ENCODE measurements at regions not wholly inside any gene's neighbourhood (a gene's known extent, or its start where the extent isn't known, plus 50 kb on each side); places are given as distances from the start of the nearest gene placed in this dataset.

GRCh38 chr10:10196701-10197100, 821.0 kb upstream of the CELF2 start:
- CTCF ChIA-PET, result no interaction called here
- POLR2A ChIA-PET (ENCODE audit: low non-redundant PET), result no interaction called here
- no peak for DNase-seq (ENCODE audit: low spot score)
- TF ChIP-seq, protein P1, sequence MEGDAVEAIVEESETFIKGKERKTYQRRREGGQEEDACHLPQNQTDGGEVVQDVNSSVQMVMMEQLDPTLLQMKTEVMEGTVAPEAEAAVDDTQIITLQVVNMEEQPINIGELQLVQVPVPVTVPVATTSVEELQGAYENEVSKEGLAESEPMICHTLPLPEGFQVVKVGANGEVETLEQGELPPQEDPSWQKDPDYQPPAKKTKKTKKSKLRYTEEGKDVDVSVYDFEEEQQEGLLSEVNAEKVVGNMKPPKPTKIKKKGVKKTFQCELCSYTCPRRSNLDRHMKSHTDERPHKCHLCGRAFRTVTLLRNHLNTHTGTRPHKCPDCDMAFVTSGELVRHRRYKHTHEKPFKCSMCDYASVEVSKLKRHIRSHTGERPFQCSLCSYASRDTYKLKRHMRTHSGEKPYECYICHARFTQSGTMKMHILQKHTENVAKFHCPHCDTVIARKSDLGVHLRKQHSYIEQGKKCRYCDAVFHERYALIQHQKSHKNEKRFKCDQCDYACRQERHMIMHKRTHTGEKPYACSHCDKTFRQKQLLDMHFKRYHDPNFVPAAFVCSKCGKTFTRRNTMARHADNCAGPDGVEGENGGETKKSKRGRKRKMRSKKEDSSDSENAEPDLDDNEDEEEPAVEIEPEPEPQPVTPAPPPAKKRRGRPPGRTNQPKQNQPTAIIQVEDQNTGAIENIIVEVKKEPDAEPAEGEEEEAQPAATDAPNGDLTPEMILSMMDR (conservative IDR thresholded peaks at IDR 0.05; ENCODE audit: low read depth), result no peak
- H3K27ac ChIP-seq, result no peak overlapping the region

DNA sequence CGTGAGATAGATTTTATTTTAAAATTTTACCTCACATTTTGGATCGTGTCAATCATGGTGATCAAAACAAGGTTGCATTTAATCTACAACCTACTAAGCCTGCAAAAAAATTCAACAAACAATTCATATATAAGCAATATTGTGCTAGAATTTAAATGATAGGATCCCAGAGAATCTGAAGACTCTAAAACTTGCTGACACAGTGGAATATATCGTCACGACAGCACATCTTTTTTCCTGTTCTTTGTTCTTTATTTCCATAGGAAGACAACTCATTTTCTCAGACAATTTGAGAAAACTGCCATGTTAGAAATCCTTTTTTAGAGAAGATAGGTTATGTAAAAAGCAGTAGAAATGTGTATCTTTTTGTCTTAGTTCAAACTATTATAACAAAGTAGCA, 820.2 kb upstream of the CELF2 start:
- POLR2A ChIA-PET (ENCODE audit: low non-redundant PET), result no interaction called here
- CTCF ChIA-PET, result no interaction called here

GRCh38 chr10:10198363-10198762, 819.3 kb upstream of the CELF2 start:
- H3K27ac ChIP-seq, result no peak overlapping the region
- no peak for DNase-seq (ENCODE audit: low spot score)
- CTCF ChIA-PET, result interaction anchor here (0.5 to 0.6 kb wide), 2 partner anchors 31 to 300 kb away, joined by 3 to 4 read pairs; no protein-coding TSS in a partner anchor
- POLR2A ChIA-PET (ENCODE audit: low non-redundant PET), result no interaction called here
- TF ChIP-seq, protein P1 (conservative IDR thresholded peaks at IDR 0.05; ENCODE audit: low read depth), result no peak

More for the DNA sequence above, 820.2 kb upstream of the CELF2 start:
- DNase-seq (ENCODE audit: low spot score), result no peak
- TF ChIP-seq, protein P1 (conservative IDR thresholded peaks at IDR 0.05; ENCODE audit: low read depth), result no peak
- H3K27ac ChIP-seq, result no peak overlapping the region

DNA sequence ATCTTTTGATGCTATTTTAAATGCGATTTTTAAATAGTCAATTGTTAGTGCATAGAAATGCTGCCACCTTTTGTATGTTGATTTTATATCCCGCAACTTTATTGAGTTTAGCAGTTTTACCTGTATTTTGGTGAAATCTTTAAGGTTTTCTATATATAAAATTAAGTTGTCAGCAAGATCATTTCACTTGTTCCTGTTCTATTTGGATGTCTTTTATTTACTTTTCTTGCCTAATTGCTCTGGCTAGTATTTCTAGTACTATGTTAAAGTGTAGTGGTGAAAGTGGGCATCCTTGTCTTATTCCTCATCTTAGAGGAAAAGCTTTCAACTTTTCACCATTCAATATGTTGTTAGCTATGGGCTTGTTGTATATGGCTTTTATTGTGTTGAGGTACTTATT, 813.3 kb upstream of the CELF2 start:
- TF ChIP-seq, protein P1 (conservative IDR thresholded peaks at IDR 0.05; ENCODE audit: low read depth), result no peak
- POLR2A ChIA-PET (ENCODE audit: low non-redundant PET), result no interaction called here
- H3K27ac ChIP-seq, result no peak overlapping the region
- CTCF ChIA-PET, result no interaction called here
- no peak for DNase-seq (ENCODE audit: low spot score)

DNA sequence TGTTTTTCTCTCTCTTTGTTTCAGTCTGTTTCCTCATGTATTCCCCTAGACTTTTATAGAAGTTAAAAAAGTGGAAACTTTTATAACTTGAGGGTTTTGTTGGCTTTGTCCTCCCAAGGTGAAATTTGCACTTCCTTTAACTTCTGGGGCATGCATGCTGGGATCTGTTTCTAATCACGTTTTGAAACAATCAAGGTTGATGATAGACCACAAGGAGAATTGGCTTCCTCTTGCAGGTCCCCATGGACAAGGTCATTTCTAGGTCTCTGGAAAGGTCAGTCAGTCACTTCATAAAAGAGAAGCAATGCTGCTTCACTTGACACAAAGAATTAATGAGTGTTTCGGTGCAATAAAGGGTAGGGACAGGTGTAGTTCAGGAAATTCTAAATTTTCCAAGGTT, 811.8 kb upstream of the CELF2 start:
- TF ChIP-seq, protein P1 (conservative IDR thresholded peaks at IDR 0.05; ENCODE audit: low read depth), result no peak
- no peak overlapping the region for H3K27ac ChIP-seq
- ChIA-PET CTCF (no interaction called here), POLR2A (ENCODE audit: low non-redundant PET) (no interaction called here)
- no peak for DNase-seq (ENCODE audit: low spot score)

DNA sequence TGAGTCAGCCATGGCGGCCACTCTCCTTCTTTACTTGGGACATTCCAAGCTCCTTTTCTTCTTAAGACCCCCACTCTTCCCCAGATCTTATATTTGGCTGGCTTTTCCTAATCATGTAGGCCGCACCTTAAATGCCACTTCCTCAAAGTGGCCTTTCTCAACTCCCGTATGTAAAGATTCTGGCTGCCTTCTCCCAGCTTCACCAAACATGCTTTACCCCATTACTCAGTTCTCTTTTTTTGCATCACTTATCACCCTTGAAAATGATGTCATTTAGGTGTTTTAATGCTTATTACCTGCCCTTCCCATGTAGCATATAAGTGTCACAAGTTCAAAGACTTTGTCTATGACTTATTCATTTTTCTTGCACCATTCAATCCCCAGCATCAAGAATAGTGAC, 810.1 kb upstream of the CELF2 start:
- TF ChIP-seq, protein P1 (conservative IDR thresholded peaks at IDR 0.05; ENCODE audit: low read depth), result no peak
- no peak for DNase-seq (ENCODE audit: low spot score)
- POLR2A ChIA-PET (ENCODE audit: low non-redundant PET), result no interaction called here
- no peak overlapping the region for H3K27ac ChIP-seq
- CTCF ChIA-PET, result no interaction called here

- DNase-seq (ENCODE audit: low spot score), result no peak
- TF ChIP-seq, protein P1 (conservative IDR thresholded peaks at IDR 0.05; ENCODE audit: low read depth), result no peak
- no peak overlapping the region for H3K27ac ChIP-seq
- ChIA-PET CTCF (no interaction called here), POLR2A (ENCODE audit: low non-redundant PET) (no interaction called here)
These were observed 809.5 kb upstream of the CELF2 start for GRCh38 chr10:10208196-10208595.

All from RWPE1 (cell line).